ENCODE measurements at regions not wholly inside any gene's neighbourhood (a gene's known extent, or its start where the extent isn't known, plus 50 kb on each side); places are given as distances from the start of the nearest gene placed in this dataset.

DNA sequence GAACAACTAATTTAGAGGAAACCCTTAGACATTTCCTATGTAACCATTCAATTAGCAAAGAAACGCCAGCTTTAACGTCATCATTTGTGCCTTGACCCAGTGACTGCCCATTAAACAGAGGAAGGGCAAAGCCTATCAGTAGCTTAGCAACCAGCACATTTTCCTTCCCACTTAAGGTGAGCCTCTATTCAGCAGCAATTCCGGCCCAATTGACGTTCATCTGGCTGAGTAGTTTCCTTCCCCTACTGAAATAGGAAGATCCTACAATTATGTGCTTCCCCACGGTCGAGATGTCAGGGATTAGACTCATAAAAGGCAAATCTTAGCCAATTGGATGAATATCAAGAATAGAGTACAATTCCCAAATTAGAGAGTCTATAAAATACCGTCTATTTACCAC is 482.1 kb upstream of the ADAMTS5 start:
- H3K4me1 Mint-ChIP-seq (ENCODE audit: low read depth, unreplicated experiment): no peaks in the 10 kb centered on the region
- no peaks in the 10 kb centered on the region for H3K36me3 Mint-ChIP-seq (ENCODE audit: unreplicated experiment)
- no peak for TF ChIP-seq CTCF (IDR thresholded peaks at IDR 0.05; ENCODE audit: partially characterized antibody, unreplicated experiment)
- H3K27ac Mint-ChIP-seq (ENCODE audit: unreplicated experiment): no peak overlapping the region
- no peaks in the 10 kb centered on the region for H3K27me3 Mint-ChIP-seq (ENCODE audit: unreplicated experiment)
- H3K9me3 Mint-ChIP-seq (ENCODE audit: unreplicated experiment): no peaks in the 10 kb centered on the region
- no peak overlapping the region for H3K4me3 Mint-ChIP-seq (ENCODE audit: unreplicated experiment)
- no peak for DNase-seq

- Mint-ChIP-seq H3K27me3 (ENCODE audit: unreplicated experiment) (no peaks in the 10 kb centered on the region), H3K27ac (ENCODE audit: unreplicated experiment) (no peak overlapping the region), H3K4me3 (ENCODE audit: unreplicated experiment) (no peak overlapping the region), H3K4me1 (ENCODE audit: low read depth, unreplicated experiment) (no peaks in the 10 kb centered on the region), H3K9me3 (ENCODE audit: unreplicated experiment) (no peaks in the 10 kb centered on the region), H3K36me3 (ENCODE audit: unreplicated experiment) (no peaks in the 10 kb centered on the region)
- no peak for DNase-seq
- TF ChIP-seq CTCF (IDR thresholded peaks at IDR 0.05; ENCODE audit: partially characterized antibody, unreplicated experiment): no peak
Observed at GRCh38 chr21:27447843-27448242, 481.0 kb upstream of the ADAMTS5 start.

DNA sequence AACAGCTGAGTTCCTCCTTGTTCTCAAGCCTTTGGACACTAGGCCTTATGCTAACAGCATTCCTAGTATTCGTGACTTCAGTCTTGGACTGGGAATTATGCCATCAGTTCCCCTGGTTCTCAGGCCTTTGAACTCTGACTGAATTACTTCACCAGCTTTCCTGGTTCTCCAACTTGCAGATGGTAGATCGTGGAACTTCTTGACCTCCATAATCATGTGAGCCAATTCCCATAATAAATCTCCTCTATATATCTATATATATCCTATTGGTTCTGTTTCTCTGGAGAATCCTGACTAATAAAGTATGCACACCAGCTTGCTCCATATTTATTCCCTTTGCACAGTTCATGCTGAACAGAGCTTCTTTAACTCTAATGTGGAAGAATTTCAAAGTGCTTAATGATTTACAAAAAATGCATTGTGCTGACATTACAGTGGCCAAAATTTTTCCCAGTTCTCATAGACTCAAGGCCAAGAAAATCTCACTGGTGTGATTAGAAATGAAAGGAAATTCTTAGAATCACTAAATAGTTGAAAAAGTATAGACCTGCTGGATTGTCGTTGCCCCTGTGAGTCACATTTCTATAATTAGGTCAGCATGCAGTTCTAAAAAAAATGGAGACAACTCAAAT is 462.9 kb upstream of the ADAMTS5 start:
- DNase-seq: no peak
- no peaks in the 10 kb centered on the region for H3K9me3 Mint-ChIP-seq (ENCODE audit: unreplicated experiment)

GRCh38 chr21:27426196-27426595 is 459.3 kb upstream of the ADAMTS5 start:
- no peak overlapping the region for H3K4me3 Mint-ChIP-seq (ENCODE audit: unreplicated experiment)
- H3K27ac Mint-ChIP-seq (ENCODE audit: unreplicated experiment): no peak overlapping the region
- DNase-seq: no peak
- no peaks in the 10 kb centered on the region for H3K9me3 Mint-ChIP-seq (ENCODE audit: unreplicated experiment)
- no peak for TF ChIP-seq CTCF (IDR thresholded peaks at IDR 0.05; ENCODE audit: partially characterized antibody, unreplicated experiment)
- H3K36me3 Mint-ChIP-seq (ENCODE audit: unreplicated experiment): no peaks in the 10 kb centered on the region
- H3K27me3 Mint-ChIP-seq (ENCODE audit: unreplicated experiment): no peaks in the 10 kb centered on the region
- H3K4me1 Mint-ChIP-seq (ENCODE audit: low read depth, unreplicated experiment): peaks cover 1% of the 10 kb centered on the region

More for the DNA sequence above, 462.9 kb upstream of the ADAMTS5 start:
- H3K36me3 Mint-ChIP-seq (ENCODE audit: unreplicated experiment): no peaks in the 10 kb centered on the region
- no peak overlapping the region for H3K27ac Mint-ChIP-seq (ENCODE audit: unreplicated experiment)
- H3K4me1 Mint-ChIP-seq (ENCODE audit: low read depth, unreplicated experiment): no peaks in the 10 kb centered on the region
- no peak for TF ChIP-seq CTCF (IDR thresholded peaks at IDR 0.05; ENCODE audit: partially characterized antibody, unreplicated experiment)
- no peaks in the 10 kb centered on the region for H3K27me3 Mint-ChIP-seq (ENCODE audit: unreplicated experiment)
- no peak overlapping the region for H3K4me3 Mint-ChIP-seq (ENCODE audit: unreplicated experiment)

- Mint-ChIP-seq H3K4me1 (ENCODE audit: low read depth, unreplicated experiment) (peaks cover 1% of the 10 kb centered on the region), H3K4me3 (ENCODE audit: unreplicated experiment) (no peak overlapping the region), H3K27ac (ENCODE audit: unreplicated experiment) (no peak overlapping the region), H3K27me3 (ENCODE audit: unreplicated experiment) (no peaks in the 10 kb centered on the region), H3K9me3 (ENCODE audit: unreplicated experiment) (no peaks in the 10 kb centered on the region), H3K36me3 (ENCODE audit: unreplicated experiment) (no peaks in the 10 kb centered on the region)
- DNase-seq: no peak
- TF ChIP-seq CTCF (IDR thresholded peaks at IDR 0.05; ENCODE audit: partially characterized antibody, unreplicated experiment): no peak
Observed at GRCh38 chr21:27425574-27425973, 458.7 kb upstream of the ADAMTS5 start.
